ENCODE measurements at regions not wholly inside any gene's neighbourhood (a gene's known extent, or its start where the extent isn't known, plus 50 kb on each side); places are given as distances from the start of the nearest gene placed in this dataset.

GRCh38 chr9:119509291-119509905 is 140.2 kb upstream of the BRINP1 start:
- DNase-seq (no peak), ATAC-seq (no peak)
- H3K27ac ChIP-seq (ENCODE audit: low read length): no peak overlapping the region
- intact Hi-C loops (cut with micrococcal nuclease): no loop called here
- Mint-ChIP-seq H3K36me3 (no peaks in the 10 kb centered on the region), H3K27me3 (ENCODE audit: low read depth in 2 of 2) (no peaks in the 10 kb centered on the region), H3K4me1 (no peaks in the 10 kb centered on the region), H3K27ac (no peak overlapping the region), H3K4me3 (no peak overlapping the region), H3K9me3 (peaks cover 7 to 8% of the 10 kb centered on the region in 2 donors)
- no peaks in the 10 kb centered on the region for H3K36me3 ChIP-seq (ENCODE audit: control insufficient read depth, insufficient read depth, low read length)
- TF ChIP-seq, protein P1, sequence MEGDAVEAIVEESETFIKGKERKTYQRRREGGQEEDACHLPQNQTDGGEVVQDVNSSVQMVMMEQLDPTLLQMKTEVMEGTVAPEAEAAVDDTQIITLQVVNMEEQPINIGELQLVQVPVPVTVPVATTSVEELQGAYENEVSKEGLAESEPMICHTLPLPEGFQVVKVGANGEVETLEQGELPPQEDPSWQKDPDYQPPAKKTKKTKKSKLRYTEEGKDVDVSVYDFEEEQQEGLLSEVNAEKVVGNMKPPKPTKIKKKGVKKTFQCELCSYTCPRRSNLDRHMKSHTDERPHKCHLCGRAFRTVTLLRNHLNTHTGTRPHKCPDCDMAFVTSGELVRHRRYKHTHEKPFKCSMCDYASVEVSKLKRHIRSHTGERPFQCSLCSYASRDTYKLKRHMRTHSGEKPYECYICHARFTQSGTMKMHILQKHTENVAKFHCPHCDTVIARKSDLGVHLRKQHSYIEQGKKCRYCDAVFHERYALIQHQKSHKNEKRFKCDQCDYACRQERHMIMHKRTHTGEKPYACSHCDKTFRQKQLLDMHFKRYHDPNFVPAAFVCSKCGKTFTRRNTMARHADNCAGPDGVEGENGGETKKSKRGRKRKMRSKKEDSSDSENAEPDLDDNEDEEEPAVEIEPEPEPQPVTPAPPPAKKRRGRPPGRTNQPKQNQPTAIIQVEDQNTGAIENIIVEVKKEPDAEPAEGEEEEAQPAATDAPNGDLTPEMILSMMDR (IDR thresholded peaks at IDR 0.05): no peak
- no peak overlapping the region for H3K4me3 ChIP-seq (ENCODE audit: low read length)
- H3K27me3 ChIP-seq (ENCODE audit: control insufficient read depth, insufficient read depth, low read length): no peaks in the 10 kb centered on the region
- H3K4me1 ChIP-seq (ENCODE audit: control insufficient read depth, insufficient read depth, low read length): no peaks in the 10 kb centered on the region
- no peaks in the 10 kb centered on the region for H3K9me3 ChIP-seq (ENCODE audit: control insufficient read depth, insufficient read depth, low read length)
- 54% methylated on average over 2 of the region's 2 CpGs for WGBS (ENCODE audit: insufficient coverage)

- Mint-ChIP-seq H3K4me1 (no peaks in the 10 kb centered on the region), H3K36me3 (no peaks in the 10 kb centered on the region), H3K4me3 (no peak overlapping the region), H3K27ac (no peak overlapping the region), H3K27me3 (ENCODE audit: low read depth in 2 of 2) (no peaks in the 10 kb centered on the region), H3K9me3 (peaks cover 17% of the 10 kb centered on the region in 2 donors)
- Histone ChIP-seq H3K27me3 (ENCODE audit: control insufficient read depth, insufficient read depth, low read length) (no peaks in the 10 kb centered on the region), H3K9me3 (ENCODE audit: control insufficient read depth, insufficient read depth, low read length) (peaks cover 3% of the 10 kb centered on the region), H3K27ac (ENCODE audit: low read length) (no peak overlapping the region), H3K4me3 (ENCODE audit: low read length) (no peak overlapping the region), H3K36me3 (ENCODE audit: control insufficient read depth, insufficient read depth, low read length) (no peaks in the 10 kb centered on the region), H3K4me1 (ENCODE audit: control insufficient read depth, insufficient read depth, low read length) (no peaks in the 10 kb centered on the region)
- TF ChIP-seq, protein P1 (IDR thresholded peaks at IDR 0.05): no peak
- 67% methylated on average over 2 of the region's 3 CpGs for WGBS (ENCODE audit: insufficient coverage)
- DNase-seq (no peak), ATAC-seq (no peak)
- intact Hi-C loops (cut with micrococcal nuclease): no loop called here
Observed at GRCh38 chr9:119501374-119501773, 132.1 kb upstream of the BRINP1 start.

DNA sequence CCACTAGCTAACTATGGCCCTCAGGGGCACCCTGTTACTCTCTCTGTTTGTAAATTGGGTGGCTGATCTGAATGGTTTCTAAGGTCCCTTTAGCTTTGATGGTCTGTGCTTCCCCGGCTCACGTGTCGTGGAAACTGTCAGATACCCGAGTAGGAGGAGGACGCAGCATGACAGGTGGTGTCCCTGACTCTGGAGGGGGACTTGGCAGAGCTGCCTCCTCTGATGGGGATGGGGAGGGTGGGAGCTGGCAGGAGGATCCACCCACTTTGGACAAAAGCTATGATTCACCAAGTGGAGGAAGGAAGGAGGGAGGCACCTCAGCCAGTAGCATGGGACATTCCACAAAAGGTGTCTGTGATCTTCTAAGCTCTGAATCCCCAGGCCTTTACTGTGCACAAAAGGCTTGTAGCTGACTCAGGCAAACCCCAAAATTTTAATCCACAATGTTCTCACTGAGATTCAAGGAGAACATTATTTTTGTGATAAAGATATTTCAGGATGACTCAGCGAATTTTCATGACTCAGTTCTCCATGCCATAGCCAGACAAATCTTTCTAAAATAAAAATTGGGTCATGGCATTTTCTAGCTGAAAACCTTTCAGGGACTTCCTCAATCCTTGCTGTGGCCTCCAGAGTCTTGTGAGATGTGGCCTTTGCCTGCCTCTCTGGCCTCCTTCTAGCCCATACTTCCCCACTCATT is 131.0 kb upstream of the BRINP1 start:
- Mint-ChIP-seq H3K27ac (no peak overlapping the region), H3K36me3 (no peaks in the 10 kb centered on the region)
- intact Hi-C loops (cut with micrococcal nuclease): no loop called here

More for the DNA sequence above, 131.0 kb upstream of the BRINP1 start:
- H3K4me3 Mint-ChIP-seq: no peak overlapping the region
- no peaks in the 10 kb centered on the region for H3K27me3 ChIP-seq (ENCODE audit: control insufficient read depth, insufficient read depth, low read length)
- H3K27ac ChIP-seq (ENCODE audit: low read length): no peak overlapping the region
- H3K4me3 ChIP-seq (ENCODE audit: low read length): no peak overlapping the region
- DNase-seq: no peak
- H3K4me1 Mint-ChIP-seq: no peaks in the 10 kb centered on the region
- no peaks in the 10 kb centered on the region for H3K27me3 Mint-ChIP-seq (ENCODE audit: low read depth in 2 of 2)
- ATAC-seq: no peak
- H3K9me3 ChIP-seq (ENCODE audit: control insufficient read depth, insufficient read depth, low read length): peaks cover 3% of the 10 kb centered on the region
- WGBS (ENCODE audit: insufficient coverage): 83% methylated on average over 6 of the region's 6 CpGs
- H3K36me3 ChIP-seq (ENCODE audit: control insufficient read depth, insufficient read depth, low read length): no peaks in the 10 kb centered on the region
- peaks cover 16 to 17% of the 10 kb centered on the region in 2 donors for H3K9me3 Mint-ChIP-seq
- no peaks in the 10 kb centered on the region for H3K4me1 ChIP-seq (ENCODE audit: control insufficient read depth, insufficient read depth, low read length)
- TF ChIP-seq, protein P1 (IDR thresholded peaks at IDR 0.05): no peak
